ENCODE measurements at regions not wholly inside any gene's neighbourhood (a gene's known extent, or its start where the extent isn't known, plus 50 kb on each side); places are given as distances from the start of the nearest gene placed in this dataset.
"Not testable (repeated sequence)": the region's sequence is repeated elsewhere in the genome, so short reads cannot be mapped to it uniquely, and the experiment has no call there.

DNA sequence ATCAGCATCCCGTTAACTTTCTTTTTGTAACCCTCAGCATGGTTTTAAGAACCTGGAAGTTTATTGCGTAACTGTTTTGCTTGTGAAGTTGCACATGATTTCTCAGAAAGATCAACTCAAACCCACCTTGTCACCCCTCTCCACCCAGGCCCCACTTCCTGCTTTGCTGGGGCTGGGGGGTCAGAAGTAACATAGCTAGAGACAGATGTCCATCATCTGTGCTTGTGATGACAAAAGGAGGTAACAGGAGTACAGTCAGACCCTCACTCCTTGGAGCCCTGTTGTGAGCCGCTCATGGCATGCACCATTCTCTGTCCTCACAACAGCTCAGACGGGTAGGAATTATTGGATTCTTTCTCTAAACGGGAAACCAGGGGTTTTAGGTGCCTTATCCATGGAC lies 172.7 kb upstream of the PLGLB2 start:
- TF ChIP-seq, protein P1, sequence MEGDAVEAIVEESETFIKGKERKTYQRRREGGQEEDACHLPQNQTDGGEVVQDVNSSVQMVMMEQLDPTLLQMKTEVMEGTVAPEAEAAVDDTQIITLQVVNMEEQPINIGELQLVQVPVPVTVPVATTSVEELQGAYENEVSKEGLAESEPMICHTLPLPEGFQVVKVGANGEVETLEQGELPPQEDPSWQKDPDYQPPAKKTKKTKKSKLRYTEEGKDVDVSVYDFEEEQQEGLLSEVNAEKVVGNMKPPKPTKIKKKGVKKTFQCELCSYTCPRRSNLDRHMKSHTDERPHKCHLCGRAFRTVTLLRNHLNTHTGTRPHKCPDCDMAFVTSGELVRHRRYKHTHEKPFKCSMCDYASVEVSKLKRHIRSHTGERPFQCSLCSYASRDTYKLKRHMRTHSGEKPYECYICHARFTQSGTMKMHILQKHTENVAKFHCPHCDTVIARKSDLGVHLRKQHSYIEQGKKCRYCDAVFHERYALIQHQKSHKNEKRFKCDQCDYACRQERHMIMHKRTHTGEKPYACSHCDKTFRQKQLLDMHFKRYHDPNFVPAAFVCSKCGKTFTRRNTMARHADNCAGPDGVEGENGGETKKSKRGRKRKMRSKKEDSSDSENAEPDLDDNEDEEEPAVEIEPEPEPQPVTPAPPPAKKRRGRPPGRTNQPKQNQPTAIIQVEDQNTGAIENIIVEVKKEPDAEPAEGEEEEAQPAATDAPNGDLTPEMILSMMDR (IDR thresholded peaks at IDR 0.05; ENCODE audit: low read length), result not testable (repeated sequence)
- TF ChIP-seq EZH2 (optimal IDR thresholded peaks at IDR 0.05; ENCODE audit: low read depth, low read length); EZH2phosphoT487 (IDR thresholded peaks at IDR 0.05; ENCODE audit: low read length): not testable (repeated sequence)

Data from MM.1S (cell line).